Activated CD8-positive, alpha-beta T cell treated with anti-CD3 and anti-CD28 coated beads, Interleukin-2, amount 10 ng/mL, durations not matched to agents 7 days and 5 days (primary cell): ENCODE measurements at regions not wholly inside any gene's neighbourhood (a gene's known extent, or its start where the extent isn't known, plus 50 kb on each side); places are given as distances from the start of the nearest gene placed in this dataset.

Experiments used
- ATAC-seq: fragments of 150-1000 bp; cut with Tn5 transposase; one replicate; pipeline ENCODE4 v1.10.0; 2021; ENCODE audit warnings: moderate library complexity
- CTCF ChIA-PET: fragments of 350-600 bp; sonication (Branson Sonifier 250); formaldehyde crosslinking; loops from one replicate; lab custom pipeline; 2021; ENCODE audit warnings: antibody characterized with exemption; lab: Charles Lee
- POLR2A ChIA-PET: fragments of 350-600 bp; sonication (Branson Sonifier 250); formaldehyde crosslinking; loops from one replicate; lab custom pipeline; 2021; ENCODE audit warnings: antibody characterized with exemption; lab: Charles Lee
- DNase-seq: peaks from one replicate; pipeline ENCODE4 v3.0.0-alpha.2; 2020
- H3K27ac Mint-ChIP-seq: one replicate; pipeline ENCODE4 v1.8.0; 2021; ENCODE audit warnings: mild to moderate bottlenecking, mixed read lengths
- H3K27me3 Mint-ChIP-seq: one replicate; pipeline ENCODE4 v1.8.0; 2021; ENCODE audit warnings: low read depth, mixed read lengths
- H3K36me3 Mint-ChIP-seq: one replicate; pipeline ENCODE4 v1.8.0; 2021; ENCODE audit warnings: low read depth, mixed read lengths
- H3K4me1 Mint-ChIP-seq: one replicate; pipeline ENCODE4 v1.8.0; 2021; ENCODE audit warnings: low read depth, mixed read lengths
- H3K4me3 Mint-ChIP-seq: one replicate; pipeline ENCODE4 v1.8.0; 2021; ENCODE audit warnings: mild to moderate bottlenecking, mixed read lengths
- H3K9me3 Mint-ChIP-seq: one replicate; pipeline ENCODE4 v1.8.0; 2022; ENCODE audit warnings: mixed read lengths; ENCODE audit not compliant: insufficient read depth

- POLR2A ChIA-PET = interaction anchor here (0.5 kb wide), 1 partner anchor 360 kb away, joined by 3 read pairs; no protein-coding TSS in a partner anchor
- peak; percentile 85 for DNase-seq
- Mint-ChIP-seq H3K36me3 (no peaks in the 10 kb centered on the region), H3K9me3 (no peaks in the 10 kb centered on the region), H3K4me3 (peak overlapping the region; percentile 45), H3K4me1 (peaks cover 22% of the 10 kb centered on the region), H3K27ac (peak overlapping the region; percentile 49), H3K27me3 (peaks cover 29% of the 10 kb centered on the region)
- peak; percentile 96 for ATAC-seq
- CTCF ChIA-PET = no interaction called here
Measured at GRCh38 chr5:159773062-159773924, 143.0 kb upstream of the ADRA1B start.

- Mint-ChIP-seq H3K9me3 (no peaks in the 10 kb centered on the region), H3K4me3 (no peak overlapping the region), H3K36me3 (no peaks in the 10 kb centered on the region), H3K4me1 (peaks cover 22% of the 10 kb centered on the region), H3K27me3 (peaks cover 22% of the 10 kb centered on the region), H3K27ac (no peak overlapping the region)
- ChIA-PET POLR2A (no interaction called here), CTCF (no interaction called here)
- DNase-seq (no peak), ATAC-seq (no peak)
Measured at GRCh38 chr5:159774476-159775031, 141.7 kb upstream of the ADRA1B start.

- H3K27ac Mint-ChIP-seq = no peak overlapping the region
- CTCF ChIA-PET = no interaction called here
Measured at GRCh38 chr5:159775890-159776289, 140.4 kb upstream of the ADRA1B start.

GRCh38 chr5:159777049-159777660 lies 139.1 kb upstream of the ADRA1B start:
- POLR2A ChIA-PET = no interaction called here
- H3K27me3 Mint-ChIP-seq = peaks cover 23% of the 10 kb centered on the region
- no peak for ATAC-seq

More at GRCh38 chr5:159775890-159776289, 140.4 kb upstream of the ADRA1B start:
- peaks cover 23% of the 10 kb centered on the region for H3K27me3 Mint-ChIP-seq
- H3K4me3 Mint-ChIP-seq = no peak overlapping the region
- DNase-seq = no peak
- POLR2A ChIA-PET = no interaction called here
- H3K9me3 Mint-ChIP-seq = no peaks in the 10 kb centered on the region
- no peaks in the 10 kb centered on the region for H3K36me3 Mint-ChIP-seq
- no peak for ATAC-seq
- peaks cover 22% of the 10 kb centered on the region for H3K4me1 Mint-ChIP-seq

GRCh38 chr5:159779481-159779880 lies 136.8 kb upstream of the ADRA1B start:
- Mint-ChIP-seq H3K36me3 (no peaks in the 10 kb centered on the region), H3K27ac (no peak overlapping the region), H3K9me3 (no peaks in the 10 kb centered on the region), H3K4me1 (peaks cover 11% of the 10 kb centered on the region), H3K27me3 (peaks cover 16% of the 10 kb centered on the region), H3K4me3 (no peak overlapping the region)
- ChIA-PET POLR2A (no interaction called here), CTCF (interaction anchor here (0.5 to 0.6 kb wide), 2 partner anchors 198 to 513 kb away, joined by 3 read pairs; no protein-coding TSS in a partner anchor)
- DNase-seq (no peak), ATAC-seq (no peak)

More at GRCh38 chr5:159777049-159777660, 139.1 kb upstream of the ADRA1B start:
- Mint-ChIP-seq H3K4me1 (peaks cover 22% of the 10 kb centered on the region), H3K9me3 (no peaks in the 10 kb centered on the region), H3K4me3 (no peak overlapping the region), H3K27ac (no peak overlapping the region), H3K36me3 (no peaks in the 10 kb centered on the region)
- CTCF ChIA-PET = no interaction called here
- DNase-seq = no peak

- ChIA-PET CTCF (no interaction called here), POLR2A (no interaction called here)
- Mint-ChIP-seq H3K36me3 (no peaks in the 10 kb centered on the region), H3K27ac (no peak overlapping the region), H3K9me3 (no peaks in the 10 kb centered on the region), H3K4me1 (peaks cover 9% of the 10 kb centered on the region), H3K4me3 (no peak overlapping the region), H3K27me3 (peaks cover 16% of the 10 kb centered on the region)
- ATAC-seq = no peak
- DNase-seq = no peak
Measured at GRCh38 chr5:159780246-159780645, 136.0 kb upstream of the ADRA1B start.

- no peak for DNase-seq
- ChIA-PET POLR2A (no interaction called here), CTCF (no interaction called here)
- Mint-ChIP-seq H3K27me3 (peaks cover 16% of the 10 kb centered on the region), H3K36me3 (no peaks in the 10 kb centered on the region), H3K27ac (no peak overlapping the region), H3K4me3 (no peak overlapping the region), H3K4me1 (no peaks in the 10 kb centered on the region), H3K9me3 (no peaks in the 10 kb centered on the region)
- ATAC-seq = no peak
Measured at GRCh38 chr5:159781626-159782157, 134.6 kb upstream of the ADRA1B start.

GRCh38 chr5:159782197-159782994 lies 133.9 kb upstream of the ADRA1B start:
- ATAC-seq = no peak
- Mint-ChIP-seq H3K27me3 (peaks cover 16% of the 10 kb centered on the region), H3K27ac (no peak overlapping the region), H3K4me3 (no peak overlapping the region), H3K4me1 (no peaks in the 10 kb centered on the region), H3K36me3 (no peaks in the 10 kb centered on the region), H3K9me3 (no peaks in the 10 kb centered on the region)
- ChIA-PET CTCF (no interaction called here), POLR2A (no interaction called here)
- DNase-seq = no peak

- DNase-seq = no peak
- POLR2A ChIA-PET = no interaction called here
- H3K4me1 Mint-ChIP-seq = no peaks in the 10 kb centered on the region
- CTCF ChIA-PET = no interaction called here
- H3K36me3 Mint-ChIP-seq = no peaks in the 10 kb centered on the region
- H3K4me3 Mint-ChIP-seq = no peak overlapping the region
- ATAC-seq = no peak
- peaks cover 17% of the 10 kb centered on the region for H3K27me3 Mint-ChIP-seq
- no peak overlapping the region for H3K27ac Mint-ChIP-seq
- H3K9me3 Mint-ChIP-seq = no peaks in the 10 kb centered on the region
Measured at GRCh38 chr5:159782995-159783300, 133.3 kb upstream of the ADRA1B start.

- H3K9me3 Mint-ChIP-seq = no peaks in the 10 kb centered on the region
- no peaks in the 10 kb centered on the region for H3K4me1 Mint-ChIP-seq
- peaks cover 16% of the 10 kb centered on the region for H3K27me3 Mint-ChIP-seq
- H3K27ac Mint-ChIP-seq = no peak overlapping the region
- ChIA-PET CTCF (no interaction called here), POLR2A (no interaction called here)
- DNase-seq (no peak), ATAC-seq (no peak)
- no peak overlapping the region for H3K4me3 Mint-ChIP-seq
- no peaks in the 10 kb centered on the region for H3K36me3 Mint-ChIP-seq
Measured at GRCh38 chr5:159783726-159784247, 132.5 kb upstream of the ADRA1B start.

GRCh38 chr5:159784993-159785392 lies 131.3 kb upstream of the ADRA1B start:
- Mint-ChIP-seq H3K9me3 (no peaks in the 10 kb centered on the region), H3K27me3 (peaks cover 13% of the 10 kb centered on the region), H3K4me3 (no peak overlapping the region), H3K27ac (no peak overlapping the region), H3K4me1 (no peaks in the 10 kb centered on the region), H3K36me3 (no peaks in the 10 kb centered on the region)
- CTCF ChIA-PET = no interaction called here
- POLR2A ChIA-PET = no interaction called here
- DNase-seq (no peak), ATAC-seq (no peak)
